SK-N-SH (cell line): ENCODE measurements at regions not wholly inside any gene's neighbourhood (a gene's known extent, or its start where the extent isn't known, plus 50 kb on each side); places are given as distances from the start of the nearest gene placed in this dataset.

ENCODE experiments used
- FOXM1 ChIP-seq: IDR thresholded peaks from 2 replicates; pipeline ENCODE4 v1.4.0; 2012; ENCODE audit warnings: low read depth, mild to moderate bottlenecking
- MAX ChIP-seq: IDR thresholded peaks from 2 replicates; pipeline ENCODE4 v1.4.0; 2012; ENCODE audit warnings: low read depth
- RAD21 ChIP-seq: IDR thresholded peaks from 2 replicates; pipeline ENCODE4 v1.6.1; 2012; ENCODE audit warnings: mild to moderate bottlenecking, low read length
- SMC3 ChIP-seq: IDR thresholded peaks from 2 replicates; pipeline ENCODE4 v1.6.1; 2012; ENCODE audit warnings: low read depth, low read length, improper control_type of control experiment
- ZBTB33 ChIP-seq: IDR thresholded peaks from 2 replicates; pipeline ENCODE4 v1.4.0; 2012; ENCODE audit warnings: low read depth, borderline replicate concordance
- TF ChIP-seq, protein P1 (sequence below): fragments of 200-600 bp; sonication (generic); IDR thresholded peaks from 2 replicates; pipeline ENCODE4 v1.6.1; 2017; ENCODE audit warnings: antibody characterized with exemption, mild to moderate bottlenecking, moderate library complexity

GRCh38 chr9:23555851-23556250, 270.2 kb downstream of the ELAVL2 start:
- TF ChIP-seq MAX (no peak), SMC3 (no peak), RAD21 (no peak), ZBTB33 (no peak), FOXM1 (no peak)
- TF ChIP-seq, protein P1, sequence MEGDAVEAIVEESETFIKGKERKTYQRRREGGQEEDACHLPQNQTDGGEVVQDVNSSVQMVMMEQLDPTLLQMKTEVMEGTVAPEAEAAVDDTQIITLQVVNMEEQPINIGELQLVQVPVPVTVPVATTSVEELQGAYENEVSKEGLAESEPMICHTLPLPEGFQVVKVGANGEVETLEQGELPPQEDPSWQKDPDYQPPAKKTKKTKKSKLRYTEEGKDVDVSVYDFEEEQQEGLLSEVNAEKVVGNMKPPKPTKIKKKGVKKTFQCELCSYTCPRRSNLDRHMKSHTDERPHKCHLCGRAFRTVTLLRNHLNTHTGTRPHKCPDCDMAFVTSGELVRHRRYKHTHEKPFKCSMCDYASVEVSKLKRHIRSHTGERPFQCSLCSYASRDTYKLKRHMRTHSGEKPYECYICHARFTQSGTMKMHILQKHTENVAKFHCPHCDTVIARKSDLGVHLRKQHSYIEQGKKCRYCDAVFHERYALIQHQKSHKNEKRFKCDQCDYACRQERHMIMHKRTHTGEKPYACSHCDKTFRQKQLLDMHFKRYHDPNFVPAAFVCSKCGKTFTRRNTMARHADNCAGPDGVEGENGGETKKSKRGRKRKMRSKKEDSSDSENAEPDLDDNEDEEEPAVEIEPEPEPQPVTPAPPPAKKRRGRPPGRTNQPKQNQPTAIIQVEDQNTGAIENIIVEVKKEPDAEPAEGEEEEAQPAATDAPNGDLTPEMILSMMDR: no peak
